ENCODE measurements at regions not wholly inside any gene's neighbourhood (a gene's known extent, or its start where the extent isn't known, plus 50 kb on each side); places are given as distances from the start of the nearest gene placed in this dataset.
"Not testable (repeated sequence)": the region's sequence is repeated elsewhere in the genome, so short reads cannot be mapped to it uniquely, and the experiment has no call there.

DNA sequence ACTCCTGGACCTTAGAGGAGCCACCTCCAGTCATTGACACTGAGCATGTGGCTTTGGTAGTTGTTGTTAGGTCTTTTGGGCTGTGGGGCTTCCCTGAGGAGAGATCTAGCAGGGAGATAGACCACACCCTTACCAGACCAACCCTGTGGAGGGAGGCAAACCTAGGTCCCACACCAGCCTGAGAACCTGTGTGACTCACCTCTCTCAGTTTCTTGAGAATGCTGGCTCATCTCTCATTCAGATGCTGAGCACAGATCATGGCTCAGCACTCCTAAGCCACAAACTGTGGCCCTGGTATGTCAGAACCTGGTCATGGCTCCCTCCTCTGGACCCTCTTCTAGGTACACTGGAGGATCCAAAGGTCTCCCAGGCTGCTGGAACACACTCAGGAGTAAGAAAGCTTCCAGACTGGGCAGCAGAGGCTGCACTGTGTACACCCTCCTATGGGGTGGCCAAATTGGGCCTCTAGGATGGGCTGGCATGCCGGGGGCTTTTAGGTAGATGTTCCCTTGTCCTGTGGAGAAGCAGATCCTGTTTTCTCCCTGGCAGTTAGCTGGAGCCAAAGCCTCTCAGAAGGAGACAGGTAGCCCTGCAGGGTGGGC lies 1294.5 kb downstream of the KHDRBS2 start:
- H3K9me3 ChIP-seq (replicated peaks; ENCODE audit: insufficient read depth, low read length), result no peaks in the 10 kb centered on the region
- H3K79me2 ChIP-seq (ENCODE audit: low read length), result no peaks in the 10 kb centered on the region
- H3K9ac ChIP-seq (ENCODE audit: low read length), result no peak overlapping the region
- H3F3A ChIP-seq (ENCODE audit: insufficient read depth, low read length), result no peaks in the 10 kb centered on the region
- H3K4me1 ChIP-seq (ENCODE audit: low read length), result no peaks in the 10 kb centered on the region
- H4K20me1 ChIP-seq (ENCODE audit: insufficient read depth, low read length), result no peaks in the 10 kb centered on the region
- no peak overlapping the region for H2AFZ ChIP-seq (ENCODE audit: low read length)
- H3K36me3 ChIP-seq (replicated peaks; ENCODE audit: insufficient read depth, low read length), result no peaks in the 10 kb centered on the region
- no peak for TF ChIP-seq EZH2phosphoT487 (IDR thresholded peaks at IDR 0.05; ENCODE audit: low read length)
- TF ChIP-seq EZH2 (optimal IDR thresholded peaks at IDR 0.05; ENCODE audit: low read depth, low read length), result no peak
- TF ChIP-seq, protein P1, sequence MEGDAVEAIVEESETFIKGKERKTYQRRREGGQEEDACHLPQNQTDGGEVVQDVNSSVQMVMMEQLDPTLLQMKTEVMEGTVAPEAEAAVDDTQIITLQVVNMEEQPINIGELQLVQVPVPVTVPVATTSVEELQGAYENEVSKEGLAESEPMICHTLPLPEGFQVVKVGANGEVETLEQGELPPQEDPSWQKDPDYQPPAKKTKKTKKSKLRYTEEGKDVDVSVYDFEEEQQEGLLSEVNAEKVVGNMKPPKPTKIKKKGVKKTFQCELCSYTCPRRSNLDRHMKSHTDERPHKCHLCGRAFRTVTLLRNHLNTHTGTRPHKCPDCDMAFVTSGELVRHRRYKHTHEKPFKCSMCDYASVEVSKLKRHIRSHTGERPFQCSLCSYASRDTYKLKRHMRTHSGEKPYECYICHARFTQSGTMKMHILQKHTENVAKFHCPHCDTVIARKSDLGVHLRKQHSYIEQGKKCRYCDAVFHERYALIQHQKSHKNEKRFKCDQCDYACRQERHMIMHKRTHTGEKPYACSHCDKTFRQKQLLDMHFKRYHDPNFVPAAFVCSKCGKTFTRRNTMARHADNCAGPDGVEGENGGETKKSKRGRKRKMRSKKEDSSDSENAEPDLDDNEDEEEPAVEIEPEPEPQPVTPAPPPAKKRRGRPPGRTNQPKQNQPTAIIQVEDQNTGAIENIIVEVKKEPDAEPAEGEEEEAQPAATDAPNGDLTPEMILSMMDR (IDR thresholded peaks at IDR 0.05; ENCODE audit: low read length), result no peak
- no peak overlapping the region for H3K27ac ChIP-seq (ENCODE audit: low read length)
- DNase-seq, result no peak
- H3K27me3 ChIP-seq (replicated peaks; ENCODE audit: insufficient read depth, low read length), result no peaks in the 10 kb centered on the region
- no peak overlapping the region for H3K4me2 ChIP-seq (ENCODE audit: low read depth, low read length)
- no peak overlapping the region for H3K4me3 ChIP-seq (ENCODE audit: low read length)
- H3K9me2 ChIP-seq (replicated peaks; ENCODE audit: insufficient read depth, low read length), result no peaks in the 10 kb centered on the region

DNA sequence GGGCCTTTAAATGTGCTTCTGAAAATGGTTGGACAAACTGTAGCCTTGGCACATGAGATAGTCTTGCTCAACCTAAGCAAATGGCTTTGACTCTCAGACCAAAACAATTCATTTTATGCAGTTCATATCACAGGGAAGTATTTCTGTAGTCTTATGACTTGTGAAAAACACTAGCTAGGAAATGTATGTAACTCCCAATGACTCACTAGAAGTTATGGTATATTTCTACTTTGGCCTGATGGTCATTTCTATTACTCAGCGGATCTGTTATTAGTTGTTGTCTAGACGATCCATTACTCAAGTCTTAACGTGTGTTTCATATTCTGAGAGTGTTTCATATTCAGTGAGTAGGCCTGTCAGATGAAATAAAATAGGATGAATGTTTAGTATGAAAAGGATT lies 1333.5 kb downstream of the KHDRBS2 start:
- TF ChIP-seq EZH2 (optimal IDR thresholded peaks at IDR 0.05; ENCODE audit: low read depth, low read length), result no peak
- TF ChIP-seq EZH2phosphoT487 (IDR thresholded peaks at IDR 0.05; ENCODE audit: low read length), result no peak
- TF ChIP-seq, protein P1 (IDR thresholded peaks at IDR 0.05; ENCODE audit: low read length), result no peak
- no peaks in the 10 kb centered on the region for H3K9me3 ChIP-seq (replicated peaks; ENCODE audit: insufficient read depth, low read length)
- H3K27me3 ChIP-seq (replicated peaks; ENCODE audit: insufficient read depth, low read length), result no peaks in the 10 kb centered on the region
- H3K4me2 ChIP-seq (ENCODE audit: low read depth, low read length), result no peak overlapping the region
- no peak overlapping the region for H3K9ac ChIP-seq (ENCODE audit: low read length)
- H2AFZ ChIP-seq (ENCODE audit: low read length), result no peak overlapping the region
- H3F3A ChIP-seq (ENCODE audit: insufficient read depth, low read length), result no peaks in the 10 kb centered on the region
- no peaks in the 10 kb centered on the region for H3K9me2 ChIP-seq (replicated peaks; ENCODE audit: insufficient read depth, low read length)
- H3K79me2 ChIP-seq (ENCODE audit: low read length), result no peaks in the 10 kb centered on the region
- H3K4me3 ChIP-seq (ENCODE audit: low read length), result no peak overlapping the region
- no peaks in the 10 kb centered on the region for H3K4me1 ChIP-seq (ENCODE audit: low read length)
- no peaks in the 10 kb centered on the region for H3K36me3 ChIP-seq (replicated peaks; ENCODE audit: insufficient read depth, low read length)
- no peak overlapping the region for H3K27ac ChIP-seq (ENCODE audit: low read length)
- no peaks in the 10 kb centered on the region for H4K20me1 ChIP-seq (ENCODE audit: insufficient read depth, low read length)
- DNase-seq, result no peak

DNA sequence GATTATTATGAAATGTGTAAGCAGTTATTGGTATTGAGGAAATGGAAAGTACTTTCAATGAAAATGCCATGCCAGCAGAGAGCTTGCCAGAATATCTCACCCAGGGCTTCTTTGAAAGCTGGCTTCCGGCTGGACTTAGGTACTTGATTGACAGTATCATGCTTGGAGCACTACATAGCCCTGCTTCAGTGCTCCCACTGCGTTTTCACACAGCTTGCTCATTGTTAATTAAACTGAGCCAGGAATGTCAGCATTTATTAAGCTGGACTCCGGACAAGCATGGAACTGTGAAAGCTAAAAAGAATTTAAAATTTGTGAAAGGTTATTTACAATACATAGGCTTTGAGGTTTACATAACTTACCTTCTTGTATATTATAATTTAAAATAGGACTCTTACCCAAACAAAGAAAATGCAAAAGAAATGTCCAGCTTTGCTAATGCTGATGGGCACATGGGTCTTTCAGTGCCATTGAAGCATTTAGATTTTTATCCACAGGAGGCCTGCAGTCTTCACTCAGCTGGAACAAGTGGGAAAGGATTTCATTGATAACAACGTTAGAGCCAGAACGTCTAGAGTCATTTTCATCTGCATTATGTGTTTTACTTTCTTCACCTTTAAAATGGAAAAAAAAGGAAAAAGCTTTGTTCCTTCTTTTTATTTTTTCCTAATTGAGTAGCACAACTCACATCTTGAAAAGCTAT lies 1335.7 kb downstream of the KHDRBS2 start:
- H3K9ac ChIP-seq (ENCODE audit: low read length), result not testable (repeated sequence)

DNA sequence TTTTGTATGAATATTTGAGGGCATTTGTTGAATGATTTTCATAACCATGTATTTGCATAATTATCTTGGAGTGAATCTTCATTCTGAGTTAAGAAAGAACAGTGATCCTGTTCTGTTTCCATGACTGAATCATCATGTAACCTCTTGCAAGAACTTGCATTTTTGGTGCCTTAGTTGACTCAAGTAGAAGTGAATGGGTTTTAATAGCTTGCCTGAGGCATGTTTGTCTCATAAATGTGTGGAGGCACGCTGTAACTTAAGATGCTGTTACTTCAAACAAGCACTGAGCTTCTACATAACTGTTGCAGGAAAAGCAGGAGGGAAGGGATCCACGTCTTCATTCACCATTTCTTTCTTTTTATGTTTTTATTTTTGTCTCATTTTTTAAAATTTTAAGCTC lies 1338.6 kb downstream of the KHDRBS2 start:
- H3K9me2 ChIP-seq (replicated peaks; ENCODE audit: insufficient read depth, low read length); H2AFZ ChIP-seq (ENCODE audit: low read length); H3K27me3 ChIP-seq (replicated peaks; ENCODE audit: insufficient read depth, low read length); H3K79me2 ChIP-seq (ENCODE audit: low read length); DNase-seq; H3F3A ChIP-seq (ENCODE audit: insufficient read depth, low read length); H3K4me3 ChIP-seq (ENCODE audit: low read length); H3K36me3 ChIP-seq (replicated peaks; ENCODE audit: insufficient read depth, low read length); H3K9ac ChIP-seq (ENCODE audit: low read length); H3K9me3 ChIP-seq (replicated peaks; ENCODE audit: insufficient read depth, low read length); H4K20me1 ChIP-seq (ENCODE audit: insufficient read depth, low read length); H3K4me2 ChIP-seq (ENCODE audit: low read depth, low read length); H3K27ac ChIP-seq (ENCODE audit: low read length); H3K4me1 ChIP-seq (ENCODE audit: low read length): not testable (repeated sequence)

More for the DNA sequence above, 1335.7 kb downstream of the KHDRBS2 start:
- H3K36me3 ChIP-seq (replicated peaks; ENCODE audit: insufficient read depth, low read length); H3K4me2 ChIP-seq (ENCODE audit: low read depth, low read length); DNase-seq; H3K27ac ChIP-seq (ENCODE audit: low read length); H3F3A ChIP-seq (ENCODE audit: insufficient read depth, low read length); H3K4me3 ChIP-seq (ENCODE audit: low read length); H3K27me3 ChIP-seq (replicated peaks; ENCODE audit: insufficient read depth, low read length); H3K4me1 ChIP-seq (ENCODE audit: low read length); H3K9me2 ChIP-seq (replicated peaks; ENCODE audit: insufficient read depth, low read length); H3K79me2 ChIP-seq (ENCODE audit: low read length); H2AFZ ChIP-seq (ENCODE audit: low read length); H3K9me3 ChIP-seq (replicated peaks; ENCODE audit: insufficient read depth, low read length); H4K20me1 ChIP-seq (ENCODE audit: insufficient read depth, low read length): not testable (repeated sequence)

DNA sequence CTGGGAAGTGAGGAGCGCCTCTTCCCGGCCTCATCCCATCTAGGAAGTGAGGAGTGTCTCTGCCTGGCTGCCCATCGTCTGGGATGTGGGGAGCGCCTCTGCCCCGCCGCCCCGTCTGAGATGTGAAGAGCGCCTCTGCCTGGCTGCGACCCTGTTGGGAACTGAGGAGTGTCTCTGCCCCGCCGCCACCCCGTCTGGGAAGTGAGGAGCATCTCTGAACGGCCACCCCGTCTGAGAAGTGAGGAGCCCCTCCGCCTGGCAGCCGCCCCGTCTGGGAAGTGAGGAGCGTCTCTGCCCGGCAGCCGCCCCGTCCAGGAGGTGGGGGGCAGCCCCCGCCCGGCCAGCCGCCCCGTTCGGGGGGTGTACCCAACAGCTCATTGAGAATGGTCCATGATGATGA lies 1341.2 kb downstream of the KHDRBS2 start:
- H3K9me3 ChIP-seq (replicated peaks; ENCODE audit: insufficient read depth, low read length); H3F3A ChIP-seq (ENCODE audit: insufficient read depth, low read length); H3K9ac ChIP-seq (ENCODE audit: low read length); H3K27ac ChIP-seq (ENCODE audit: low read length); DNase-seq; H3K36me3 ChIP-seq (replicated peaks; ENCODE audit: insufficient read depth, low read length); H2AFZ ChIP-seq (ENCODE audit: low read length); H3K4me3 ChIP-seq (ENCODE audit: low read length); H3K27me3 ChIP-seq (replicated peaks; ENCODE audit: insufficient read depth, low read length); H3K4me2 ChIP-seq (ENCODE audit: low read depth, low read length); H3K4me1 ChIP-seq (ENCODE audit: low read length); H3K9me2 ChIP-seq (replicated peaks; ENCODE audit: insufficient read depth, low read length); H4K20me1 ChIP-seq (ENCODE audit: insufficient read depth, low read length); H3K79me2 ChIP-seq (ENCODE audit: low read length): not testable (repeated sequence)

DNA sequence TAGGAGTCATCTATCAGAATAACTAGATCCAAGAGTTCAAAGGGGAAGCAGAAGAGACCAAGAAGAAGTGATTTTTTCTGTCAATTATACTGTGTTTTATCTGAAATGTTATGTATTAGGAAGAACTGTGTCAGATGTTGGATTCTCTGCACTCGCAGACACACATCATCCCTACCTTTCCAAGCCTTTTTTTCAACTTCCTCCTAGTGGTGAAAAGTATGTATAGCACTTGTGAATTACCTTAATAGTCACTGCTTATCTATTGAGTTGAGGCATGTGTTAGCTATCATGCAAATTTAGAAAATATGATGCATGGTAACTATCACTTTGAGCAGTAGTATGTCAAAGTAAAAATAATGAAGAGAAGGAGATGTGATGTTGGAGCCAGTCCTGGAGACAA lies 1350.1 kb downstream of the KHDRBS2 start:
- not testable (repeated sequence) for H2AFZ ChIP-seq (ENCODE audit: low read length); H3K9ac ChIP-seq (ENCODE audit: low read length); H3K36me3 ChIP-seq (replicated peaks; ENCODE audit: insufficient read depth, low read length); H4K20me1 ChIP-seq (ENCODE audit: insufficient read depth, low read length); H3K27me3 ChIP-seq (replicated peaks; ENCODE audit: insufficient read depth, low read length); H3K27ac ChIP-seq (ENCODE audit: low read length); DNase-seq; H3F3A ChIP-seq (ENCODE audit: insufficient read depth, low read length); H3K9me2 ChIP-seq (replicated peaks; ENCODE audit: insufficient read depth, low read length); H3K4me3 ChIP-seq (ENCODE audit: low read length); H3K4me2 ChIP-seq (ENCODE audit: low read depth, low read length); H3K9me3 ChIP-seq (replicated peaks; ENCODE audit: insufficient read depth, low read length); H3K4me1 ChIP-seq (ENCODE audit: low read length); H3K79me2 ChIP-seq (ENCODE audit: low read length)
